ENCODE measurements at regions not wholly inside any gene's neighbourhood (a gene's known extent, or its start where the extent isn't known, plus 50 kb on each side); places are given as distances from the start of the nearest gene placed in this dataset.

- peak; percentile 51 for ATAC-seq
Measured at GRCh38 chr4:104418286-104418685, 76.4 kb downstream of the CXXC4 start.

- no peak for ATAC-seq
Measured at GRCh38 chr4:104417357-104417882, 77.3 kb downstream of the CXXC4 start.

- no peak for ATAC-seq
Measured at GRCh38 chr4:104416725-104417356, 77.9 kb downstream of the CXXC4 start.

- no peak for ATAC-seq
Measured at GRCh38 chr4:104413487-104413886, 81.2 kb downstream of the CXXC4 start.

- ATAC-seq = no peak
Measured at GRCh38 chr4:104412344-104412743, 82.3 kb downstream of the CXXC4 start.

- no peak for ATAC-seq
Measured at GRCh38 chr4:104411502-104411901, 83.2 kb downstream of the CXXC4 start.

- no peak for ATAC-seq
Measured at GRCh38 chr4:104408878-104409277, 85.8 kb downstream of the CXXC4 start.

- no peak for ATAC-seq
Measured at GRCh38 chr4:104404361-104404760, 90.3 kb downstream of the CXXC4 start.

GRCh38 chr4:104395168-104395614 lies 99.5 kb downstream of the CXXC4 start:
- ATAC-seq = no peak

- ATAC-seq = no peak
Measured at GRCh38 chr4:104394406-104395167, 100.1 kb downstream of the CXXC4 start.

GRCh38 chr4:104393655-104394324 lies 100.9 kb downstream of the CXXC4 start:
- no peak for ATAC-seq

- no peak for ATAC-seq
Measured at GRCh38 chr4:104385713-104386112, 109.0 kb downstream of the CXXC4 start.

- no peak for ATAC-seq
Measured at GRCh38 chr4:104382961-104383360, 111.7 kb downstream of the CXXC4 start.

GRCh38 chr4:104381729-104382128 lies 113.0 kb downstream of the CXXC4 start:
- no peak for ATAC-seq

- ATAC-seq = no peak
Measured at GRCh38 chr4:104365618-104366017, 129.1 kb downstream of the CXXC4 start.

- ATAC-seq = no peak
Measured at GRCh38 chr4:104353481-104353880, 141.2 kb downstream of the CXXC4 start.

GRCh38 chr4:104352211-104352610 lies 142.5 kb downstream of the CXXC4 start:
- no peak for ATAC-seq

- ATAC-seq = no peak
Measured at GRCh38 chr4:104351706-104352105, 143.0 kb downstream of the CXXC4 start.

GRCh38 chr4:104345598-104346242 lies 149.0 kb downstream of the CXXC4 start:
- ATAC-seq = no peak

GRCh38 chr4:104344342-104344980 lies 150.2 kb downstream of the CXXC4 start:
- peak; percentile 26 for ATAC-seq

- no peak for ATAC-seq
Measured at GRCh38 chr4:104334410-104334809, 160.3 kb downstream of the CXXC4 start.
